ENCODE measurements at regions not wholly inside any gene's neighbourhood (a gene's known extent, or its start where the extent isn't known, plus 50 kb on each side); places are given as distances from the start of the nearest gene placed in this dataset.
A peak's percentile ranks its signal among the peaks of the same experiment; 100 is the strongest.
"Not testable (repeated sequence)": the region's sequence is repeated elsewhere in the genome, so short reads cannot be mapped to it uniquely, and the experiment has no call there.

- H3K9me3 Mint-ChIP-seq (ENCODE audit: unreplicated experiment); H3K4me1 Mint-ChIP-seq (ENCODE audit: unreplicated experiment); DNase-seq (ENCODE audit: extremely low spot score, unreplicated experiment); H3K27ac Mint-ChIP-seq (ENCODE audit: unreplicated experiment); H3K36me3 Mint-ChIP-seq (ENCODE audit: unreplicated experiment); H3K4me3 Mint-ChIP-seq (ENCODE audit: unreplicated experiment); H3K27me3 Mint-ChIP-seq (ENCODE audit: unreplicated experiment): not testable (repeated sequence)
Measured at GRCh38 chrX:3867067-3867831, 153.8 kb upstream of the PRKX start.

GRCh38 chrX:3858332-3858731 is 144.9 kb upstream of the PRKX start:
- H3K27ac Mint-ChIP-seq (ENCODE audit: unreplicated experiment); H3K9me3 Mint-ChIP-seq (ENCODE audit: unreplicated experiment); H3K36me3 Mint-ChIP-seq (ENCODE audit: unreplicated experiment); DNase-seq (ENCODE audit: extremely low spot score, unreplicated experiment); H3K27me3 Mint-ChIP-seq (ENCODE audit: unreplicated experiment); H3K4me3 Mint-ChIP-seq (ENCODE audit: unreplicated experiment); H3K4me1 Mint-ChIP-seq (ENCODE audit: unreplicated experiment): not testable (repeated sequence)

- H3K27me3 Mint-ChIP-seq (ENCODE audit: unreplicated experiment); H3K27ac Mint-ChIP-seq (ENCODE audit: unreplicated experiment); H3K9me3 Mint-ChIP-seq (ENCODE audit: unreplicated experiment); H3K4me1 Mint-ChIP-seq (ENCODE audit: unreplicated experiment); DNase-seq (ENCODE audit: extremely low spot score, unreplicated experiment); H3K36me3 Mint-ChIP-seq (ENCODE audit: unreplicated experiment); H3K4me3 Mint-ChIP-seq (ENCODE audit: unreplicated experiment): not testable (repeated sequence)
Measured at GRCh38 chrX:3843522-3844145, 130.2 kb upstream of the PRKX start.

- H3K4me1 Mint-ChIP-seq (ENCODE audit: unreplicated experiment); H3K9me3 Mint-ChIP-seq (ENCODE audit: unreplicated experiment); H3K27ac Mint-ChIP-seq (ENCODE audit: unreplicated experiment); H3K36me3 Mint-ChIP-seq (ENCODE audit: unreplicated experiment); DNase-seq (ENCODE audit: extremely low spot score, unreplicated experiment); H3K27me3 Mint-ChIP-seq (ENCODE audit: unreplicated experiment): not testable (repeated sequence)
- peak overlapping the region; percentile 55 for H3K4me3 Mint-ChIP-seq (ENCODE audit: unreplicated experiment)
Measured at GRCh38 chrX:3842822-3843521, 129.5 kb upstream of the PRKX start.

GRCh38 chrX:3838754-3839153 is 125.3 kb upstream of the PRKX start:
- H3K27ac Mint-ChIP-seq (ENCODE audit: unreplicated experiment); DNase-seq (ENCODE audit: extremely low spot score, unreplicated experiment); H3K36me3 Mint-ChIP-seq (ENCODE audit: unreplicated experiment); H3K27me3 Mint-ChIP-seq (ENCODE audit: unreplicated experiment); H3K9me3 Mint-ChIP-seq (ENCODE audit: unreplicated experiment); H3K4me1 Mint-ChIP-seq (ENCODE audit: unreplicated experiment); H3K4me3 Mint-ChIP-seq (ENCODE audit: unreplicated experiment): not testable (repeated sequence)

GRCh38 chrX:3837958-3838643 is 124.7 kb upstream of the PRKX start:
- H3K27ac Mint-ChIP-seq (ENCODE audit: unreplicated experiment); H3K36me3 Mint-ChIP-seq (ENCODE audit: unreplicated experiment); H3K4me1 Mint-ChIP-seq (ENCODE audit: unreplicated experiment); H3K27me3 Mint-ChIP-seq (ENCODE audit: unreplicated experiment); H3K9me3 Mint-ChIP-seq (ENCODE audit: unreplicated experiment); DNase-seq (ENCODE audit: extremely low spot score, unreplicated experiment); H3K4me3 Mint-ChIP-seq (ENCODE audit: unreplicated experiment): not testable (repeated sequence)

GRCh38 chrX:3837211-3837610 is 123.8 kb upstream of the PRKX start:
- not testable (repeated sequence) for H3K4me3 Mint-ChIP-seq (ENCODE audit: unreplicated experiment); H3K4me1 Mint-ChIP-seq (ENCODE audit: unreplicated experiment); H3K9me3 Mint-ChIP-seq (ENCODE audit: unreplicated experiment); H3K27me3 Mint-ChIP-seq (ENCODE audit: unreplicated experiment); H3K36me3 Mint-ChIP-seq (ENCODE audit: unreplicated experiment); DNase-seq (ENCODE audit: extremely low spot score, unreplicated experiment); H3K27ac Mint-ChIP-seq (ENCODE audit: unreplicated experiment)

GRCh38 chrX:3833761-3834542 is 120.5 kb upstream of the PRKX start:
- DNase-seq (ENCODE audit: extremely low spot score, unreplicated experiment); H3K4me1 Mint-ChIP-seq (ENCODE audit: unreplicated experiment); H3K27ac Mint-ChIP-seq (ENCODE audit: unreplicated experiment); H3K27me3 Mint-ChIP-seq (ENCODE audit: unreplicated experiment); H3K36me3 Mint-ChIP-seq (ENCODE audit: unreplicated experiment); H3K4me3 Mint-ChIP-seq (ENCODE audit: unreplicated experiment); H3K9me3 Mint-ChIP-seq (ENCODE audit: unreplicated experiment): not testable (repeated sequence)

GRCh38 chrX:3830020-3830419 is 116.6 kb upstream of the PRKX start:
- DNase-seq (ENCODE audit: extremely low spot score, unreplicated experiment); H3K9me3 Mint-ChIP-seq (ENCODE audit: unreplicated experiment); H3K4me1 Mint-ChIP-seq (ENCODE audit: unreplicated experiment); H3K27ac Mint-ChIP-seq (ENCODE audit: unreplicated experiment); H3K27me3 Mint-ChIP-seq (ENCODE audit: unreplicated experiment); H3K4me3 Mint-ChIP-seq (ENCODE audit: unreplicated experiment); H3K36me3 Mint-ChIP-seq (ENCODE audit: unreplicated experiment): not testable (repeated sequence)

GRCh38 chrX:3829041-3829531 is 115.6 kb upstream of the PRKX start:
- H3K4me1 Mint-ChIP-seq (ENCODE audit: unreplicated experiment); H3K36me3 Mint-ChIP-seq (ENCODE audit: unreplicated experiment); H3K4me3 Mint-ChIP-seq (ENCODE audit: unreplicated experiment); DNase-seq (ENCODE audit: extremely low spot score, unreplicated experiment); H3K27ac Mint-ChIP-seq (ENCODE audit: unreplicated experiment); H3K27me3 Mint-ChIP-seq (ENCODE audit: unreplicated experiment); H3K9me3 Mint-ChIP-seq (ENCODE audit: unreplicated experiment): not testable (repeated sequence)

GRCh38 chrX:3828378-3829040 is 115.1 kb upstream of the PRKX start:
- not testable (repeated sequence) for H3K27me3 Mint-ChIP-seq (ENCODE audit: unreplicated experiment); H3K4me1 Mint-ChIP-seq (ENCODE audit: unreplicated experiment); H3K36me3 Mint-ChIP-seq (ENCODE audit: unreplicated experiment); DNase-seq (ENCODE audit: extremely low spot score, unreplicated experiment); H3K27ac Mint-ChIP-seq (ENCODE audit: unreplicated experiment); H3K9me3 Mint-ChIP-seq (ENCODE audit: unreplicated experiment); H3K4me3 Mint-ChIP-seq (ENCODE audit: unreplicated experiment)
